IMR-90 (cell line): ENCODE measurements at regions not wholly inside any gene's neighbourhood (a gene's known extent, or its start where the extent isn't known, plus 50 kb on each side); places are given as distances from the start of the nearest gene placed in this dataset.

ENCODE experiments used
- ATAC-seq: fragments of 200-7000 bp; cut with Tn5 transposase; 2 replicates; pipeline ENCODE4 v1.9.1; 2020; ENCODE audit warnings: low read depth, mild to moderate bottlenecking, moderate library complexity
- BruUV-seq: library from RNA; stranded (reverse); fragments of 400-500 nt; replicated peaks from 2 replicates; lab custom pipeline; 2021; lab: Mats Ljungman, UMichigan
- CTCF ChIA-PET: fragments of 300-600 bp; formaldehyde crosslinking; extraction: SDS; loops from one replicate; lab custom pipeline; 2021; ENCODE audit warnings: antibody characterized with exemption; lab: Yijun Ruan, JAX
- POLR2A ChIA-PET: fragments of 300-600 bp; sonication (Branson Sonifier 250); formaldehyde crosslinking; loops from one replicate; lab custom pipeline; 2022; ENCODE audit warnings: antibody characterized with exemption; ENCODE audit not compliant: unreplicated experiment; lab: Charles Lee
- DNase-seq: peaks from one replicate; pipeline ENCODE4 v3.0.0; 2013
- H2AFZ ChIP-seq: replicated peaks from 2 replicates; pipeline ENCODE3; 2013; ENCODE audit warnings: low read length, mild to moderate bottlenecking; ENCODE audit not compliant: poor library complexity
- H2AK5ac ChIP-seq: 2 replicates; pipeline ENCODE4 v1.6.1; 2013; ENCODE audit warnings: low read depth, low read length, inconsistent platforms
- H2AK9ac ChIP-seq: replicated peaks from 2 replicates; pipeline ENCODE3; 2013; ENCODE audit warnings: mild to moderate bottlenecking, low read depth, low read length, moderate library complexity; ENCODE audit not compliant: poor library complexity
- H2BK120ac ChIP-seq: 2 replicates; pipeline ENCODE4 v1.6.1; 2013; ENCODE audit warnings: low read depth, low read length, inconsistent platforms
- H2BK15ac ChIP-seq: 3 replicates; pipeline ENCODE4 v1.6.1; 2013; ENCODE audit warnings: low read depth, low read length, inconsistent platforms
- H2BK20ac ChIP-seq: 2 replicates; pipeline ENCODE4 v1.6.1; 2013; ENCODE audit warnings: low read depth, mild to moderate bottlenecking, inconsistent platforms, low read length, moderate library complexity
- H2BK5ac ChIP-seq: 2 replicates; pipeline ENCODE4 v1.6.1; 2013; ENCODE audit warnings: mild to moderate bottlenecking, low read depth, low read length, inconsistent platforms; ENCODE audit not compliant: poor library complexity, severe bottlenecking
- H3K14ac ChIP-seq: replicated peaks from 2 replicates; pipeline ENCODE4 v1.6.1; 2013; ENCODE audit warnings: low read depth, low read length, inconsistent platforms
- H3K18ac ChIP-seq: 2 replicates; pipeline ENCODE4 v1.6.1; 2013; ENCODE audit warnings: low read depth, low read length, control low read depth
- H3K23ac ChIP-seq: 2 replicates; pipeline ENCODE4 v1.6.1; 2013; ENCODE audit warnings: low read depth, low read length, inconsistent platforms
- H3K27ac ChIP-seq: 2 replicates; pipeline ENCODE4 v1.5.1; 2013; ENCODE audit warnings: mild to moderate bottlenecking, control low read depth, low read length; ENCODE audit not compliant: insufficient read depth
- H3K27me3 ChIP-seq: 2 replicates; pipeline ENCODE4 v1.6.1; 2013; ENCODE audit warnings: low read length; ENCODE audit not compliant: control insufficient read depth, insufficient read depth
- H3K36me3 ChIP-seq: 2 replicates; pipeline ENCODE4 v1.6.1; 2013; ENCODE audit warnings: low read length, mixed read lengths; ENCODE audit not compliant: control insufficient read depth, insufficient read depth
- H3K4ac ChIP-seq: 2 replicates; pipeline ENCODE4 v1.6.1; 2013; ENCODE audit warnings: low read depth, low read length, inconsistent platforms
- H3K4me1 ChIP-seq: 2 replicates; pipeline ENCODE4 v1.6.1; 2013; ENCODE audit warnings: low read length, mixed read lengths; ENCODE audit not compliant: control insufficient read depth, insufficient read depth
- H3K4me2 ChIP-seq: 2 replicates; pipeline ENCODE4 v1.6.1; 2013; ENCODE audit warnings: low read depth, mild to moderate bottlenecking, control low read depth, low read length, moderate library complexity
- H3K4me3 ChIP-seq: 2 replicates; pipeline ENCODE4 v1.5.1; 2013; ENCODE audit warnings: low read depth, mild to moderate bottlenecking, control low read depth, low read length, moderate library complexity; ENCODE audit not compliant: insufficient read depth
- H3K56ac ChIP-seq: 2 replicates; pipeline ENCODE4 v1.6.1; 2013; ENCODE audit warnings: low read length, inconsistent platforms; ENCODE audit not compliant: insufficient read depth; ENCODE audit errors: extremely low read depth
- H3K79me1 ChIP-seq, 2 experiments: 2 replicates each; pipeline ENCODE4 v1.6.1; 2013; ENCODE audit warnings: low read length in 2 of 2, inconsistent platforms in 1 of 2, low read depth in 1 of 2
- H3K9ac ChIP-seq: 2 replicates; pipeline ENCODE4 v1.6.1; 2013; ENCODE audit warnings: low read depth, low read length, control low read depth
- H3K9me1 ChIP-seq: 2 replicates; pipeline ENCODE4 v1.6.1; 2013; ENCODE audit warnings: low read length, inconsistent platforms; ENCODE audit not compliant: insufficient read depth
- H3K9me3 ChIP-seq: 2 replicates; pipeline ENCODE4 v1.6.1; 2013; ENCODE audit warnings: low read length; ENCODE audit not compliant: control insufficient read depth, insufficient read depth
- H4K20me1 ChIP-seq: 2 replicates; pipeline ENCODE4 v1.6.1; 2013; ENCODE audit warnings: low read length, inconsistent platforms; ENCODE audit not compliant: insufficient read depth
- H4K5ac ChIP-seq: 2 replicates; pipeline ENCODE4 v1.6.1; 2013; ENCODE audit warnings: mild to moderate bottlenecking, low read depth, low read length, control low read depth
- H4K8ac ChIP-seq, 2 experiments: 2 replicates each; pipeline ENCODE4 v1.6.1; 2013; ENCODE audit warnings: low read depth in 2 of 2, low read length in 2 of 2, control low read depth in 1 of 2, inconsistent platforms in 1 of 2
- H4K91ac ChIP-seq: 2 replicates; pipeline ENCODE4 v1.6.1; 2013; ENCODE audit warnings: low read depth, low read length, inconsistent platforms; ENCODE audit not compliant: insufficient read depth
- BHLHE40 ChIP-seq: fragments of 150-350 bp; IDR thresholded peaks from 2 replicates; pipeline ENCODE4 v1.6.1; 2016; ENCODE audit warnings: mild to moderate bottlenecking, low read depth, low read length
- CEBPB ChIP-seq: IDR thresholded peaks from 2 replicates; pipeline ENCODE4 v1.6.1; 2012; ENCODE audit warnings: low read depth, low read length, improper control_type of control experiment
- CHD1 ChIP-seq: IDR thresholded peaks from 2 replicates; pipeline ENCODE4 v1.6.1; 2012; ENCODE audit warnings: low read depth, low read length, improper control_type of control experiment
- CTCF ChIP-seq: conservative IDR thresholded peaks from 2 replicates; pipeline ENCODE4 v1.5.1; 2012; ENCODE audit warnings: mild to moderate bottlenecking, low read depth, low read length, improper control_type of control experiment
- ELK1 ChIP-seq: fragments of 150-350 bp; IDR thresholded peaks from 2 replicates; pipeline ENCODE4 v1.6.1; 2016; ENCODE audit warnings: low read depth, mild to moderate bottlenecking, low read length, moderate library complexity, borderline replicate concordance
- FOS ChIP-seq: fragments of 150-350 bp; IDR thresholded peaks from 2 replicates; pipeline ENCODE4 v1.6.1; 2016; ENCODE audit warnings: low read depth, low read length
- MAFK ChIP-seq: IDR thresholded peaks from 2 replicates; pipeline ENCODE4 v1.6.1; 2012; ENCODE audit warnings: low read depth, low read length, improper control_type of control experiment
- MAZ ChIP-seq: IDR thresholded peaks from 2 replicates; pipeline ENCODE4 v1.6.1; 2012; ENCODE audit warnings: low read depth, mild to moderate bottlenecking, low read length, improper control_type of control experiment, moderate library complexity, borderline replicate concordance
- MXI1 ChIP-seq: IDR thresholded peaks from 2 replicates; pipeline ENCODE4 v1.6.1; 2012; ENCODE audit warnings: low read depth, mild to moderate bottlenecking, low read length, moderate library complexity, borderline replicate concordance
- NFE2L2 ChIP-seq: fragments of 150-350 bp; IDR thresholded peaks from 2 replicates; pipeline ENCODE4 v1.6.1; 2016; ENCODE audit warnings: low read depth, mild to moderate bottlenecking, low read length
- POLR2A ChIP-seq: IDR thresholded peaks from 2 replicates; pipeline ENCODE4 v1.6.1; 2012; ENCODE audit warnings: mild to moderate bottlenecking, low read depth, low read length
- RAD21 ChIP-seq: IDR thresholded peaks from 2 replicates; pipeline ENCODE4 v1.6.1; 2012; ENCODE audit warnings: low read length, improper control_type of control experiment
- RCOR1 ChIP-seq: IDR thresholded peaks from 2 replicates; pipeline ENCODE4 v1.6.1; 2012; ENCODE audit warnings: mild to moderate bottlenecking, low read length, improper control_type of control experiment; ENCODE audit not compliant: insufficient replicate concordance
- RFX5 ChIP-seq: IDR thresholded peaks from 2 replicates; pipeline ENCODE4 v1.8.0; 2012; ENCODE audit warnings: low read depth, mild to moderate bottlenecking, low read length, moderate library complexity
- SMC3 ChIP-seq: fragments of 150-350 bp; IDR thresholded peaks from 2 replicates; pipeline ENCODE4 v1.6.1; 2016; ENCODE audit warnings: low read depth, mild to moderate bottlenecking, antibody characterized with exemption, low read length, moderate library complexity
- USF2 ChIP-seq: fragments of 150-350 bp; IDR thresholded peaks from 2 replicates; pipeline ENCODE4 v1.6.1; 2017; ENCODE audit warnings: mild to moderate bottlenecking, antibody characterized with exemption, low read length, low read depth
- WGBS, 2 experiments: methylation state at CpG; one replicate each; pipeline versions ENCODE4 v1.1.5 to v1.1.7; 2013; ENCODE audit warnings: missing lambda C conversion rate in 2 of 2; ENCODE audit not compliant: insufficient read length in 1 of 2; ENCODE audit errors: extremely low coverage in 2 of 2; 5-methylcytosine and 5-hydroxymethylcytosine counted together
- dilution Hi-C: fragments of 300-500 bp; cut with HindIII; formaldehyde crosslinking; loops from one replicate; pipeline ENCODE4 v1.14.3; 2018; ENCODE audit warnings: low sequenced_read_pairs; ENCODE audit not compliant: unreplicated experiment
- in situ Hi-C: fragments of 300-500 bp; cut with MboI; formaldehyde crosslinking; loops from 3 replicates; pipeline ENCODE4 v1.14.3; 2019; ENCODE audit warnings: low sequenced_read_pairs, inconsistent platforms, mixed read lengths
- intact Hi-C: fragments of 100-400 bp; cut with micrococcal nuclease; formaldehyde crosslinking; loops from 2 replicates; pipeline ENCODE4 v1.10.0; 2022

- DNase-seq (no peak), ATAC-seq (no peak)
- Histone ChIP-seq H3K27me3 (no peaks in the 10 kb centered on the region), H3K9me1 (no peaks in the 10 kb centered on the region), H4K8ac (no peak overlapping the region), H3K4me3 (no peak overlapping the region), H3K27ac (no peak overlapping the region), H3K4ac (no peak overlapping the region), H4K20me1 (no peaks in the 10 kb centered on the region), H2BK5ac (no peak overlapping the region), H2AK5ac (no peak overlapping the region), H2BK120ac (no peak overlapping the region), H3K4me1 (no peaks in the 10 kb centered on the region; the same call in 1 of the 2 replicates), H3K4me2 (no peak overlapping the region; the same call in 1 of the 2 replicates), H3K79me1 (no peaks in the 10 kb centered on the region), H2BK15ac (no peak overlapping the region), H2AK9ac (no peak overlapping the region), H3K36me3 (no peaks in the 10 kb centered on the region), H3K14ac (no peak overlapping the region), H3K9me3 (no peaks in the 10 kb centered on the region), H3K56ac (no peak overlapping the region), H2AFZ (no peak overlapping the region), H3K9ac (no peak overlapping the region), H4K5ac (no peak overlapping the region), H3K18ac (no peak overlapping the region), H2BK20ac (no peak overlapping the region), H3K23ac (no peak overlapping the region), H4K91ac (no peak overlapping the region)
- no CpG with 5 or more reads among the region's 4 CpGs for WGBS, 2 experiments
- no TSS peak for BruUV-seq
- TF ChIP-seq MAZ, result no peak
- TF ChIP-seq CHD1, result no peak
- TF ChIP-seq MXI1, result no peak
- TF ChIP-seq BHLHE40, result no peak
- no peak for TF ChIP-seq CTCF
- TF ChIP-seq RCOR1, result no peak
- TF ChIP-seq NFE2L2, result no peak
- TF ChIP-seq ELK1, result no peak
- TF ChIP-seq USF2, result no peak
- no peak for TF ChIP-seq RFX5
- TF ChIP-seq FOS, result no peak
- no peak for TF ChIP-seq SMC3
- TF ChIP-seq RAD21, result no peak
- TF ChIP-seq MAFK, result no peak
- TF ChIP-seq CEBPB, result no peak
- no peak for TF ChIP-seq POLR2A
- dilution Hi-C loops, result no loop called here
- in situ Hi-C loops, result no loop called here
- intact Hi-C loops, result no loop called here
- ChIA-PET CTCF (no interaction called here), POLR2A (no interaction called here)
These were observed 345.8 kb upstream of the CBLB start for GRCh38 chr3:106214641-106215040.
